Psoas muscle (tissue), 7 donors: ENCODE measurements at regions not wholly inside any gene's neighbourhood (a gene's known extent, or its start where the extent isn't known, plus 50 kb on each side); places are given as distances from the start of the nearest gene placed in this dataset.
"Not testable (repeated sequence)": the region's sequence is repeated elsewhere in the genome, so short reads cannot be mapped to it uniquely, and the experiment has no call there.

Source experiments
- ATAC-seq, 4 donors: fragments of 200-7000 bp; cut with Tn5 transposase; one replicate each; pipeline ENCODE4 v1.9.1; 2020; ENCODE audit warnings: moderate library complexity in 3 of 4, mild to moderate bottlenecking in 2 of 4
- DNase-seq, 2 donors: peaks; one replicate each; pipeline ENCODE4 v3.0.0-alpha.2; 2020
- H3K27ac ChIP-seq: fragments of 200-600 bp; one replicate; pipeline ENCODE4 v1.8.0; 2022
- H3K27me3 ChIP-seq, 3 donors: fragments of 200-600 bp in 1 of 3; one replicate each; pipeline versions ENCODE4 v1.6.1 to v1.8.0; 2013 to 2022; ENCODE audit warnings: low read length in 2 of 3, mild to moderate bottlenecking in 2 of 3, moderate library complexity in 1 of 3; ENCODE audit not compliant: insufficient read depth in 3 of 3
- H3K36me3 ChIP-seq, 2 donors: fragments of 200-600 bp in 1 of 2; one replicate each; pipeline versions ENCODE4 v1.6.1 to v1.8.0; 2013 to 2022; ENCODE audit warnings: low read depth in 1 of 2, mild to moderate bottlenecking in 1 of 2, moderate library complexity in 1 of 2; ENCODE audit not compliant: insufficient read depth in 1 of 2
- H3K4me1 ChIP-seq: fragments of 200-600 bp; one replicate; pipeline ENCODE4 v1.8.0; 2022
- H3K4me3 ChIP-seq: fragments of 200-600 bp; one replicate; pipeline ENCODE4 v1.8.0; 2022; ENCODE audit warnings: mild to moderate bottlenecking
- H3K9me3 ChIP-seq: fragments of 200-600 bp; one replicate; pipeline ENCODE4 v1.8.0; 2022
- CTCF ChIP-seq: fragments of 200-600 bp; IDR thresholded peaks from one replicate; pipeline ENCODE4 v1.8.0; 2022; ENCODE audit warnings: antibody characterized with exemption
- WGBS, 3 donors: extraction: QIAGEN DNeasy Blood & Tissue Kit; methylation state at CpG; one replicate each; pipeline versions ENCODE4 v1.1.6 to v1.1.7; 2013; 5-methylcytosine and 5-hydroxymethylcytosine counted together
- intact Hi-C, 2 donors: fragments of 100-400 bp; cut with DNase I; formaldehyde crosslinking; loops; one replicate each; pipeline versions ENCODE4 v1.11.0 to v1.14.2; 2022
- donor health status: healthy with polysubstance abuse.
- donor health status: DM: no; HTN: no; CAD: no; lungs with moderate emphysema.
- donor health status: Bipolar disorder and iron deficiency.
- donor health status: healthy.
- donor health status: DM: yes; HTN: yes; CAD: no.
- donor health status: DM: no; HTN: no; CAD: no.
- donor health status: DM: yes; HTN: yes; CAD: no.

GRCh38 chr22:23498811-23499798 is 81.0 kb downstream of the IGLL1 start:
- ATAC-seq: no peak
- no peak overlapping the region for H3K27ac ChIP-seq
- DNase-seq: peak in 1 of 2 donors; percentile 49
- H3K4me1 ChIP-seq: no peaks in the 10 kb centered on the region
- no peak overlapping the region for H3K4me3 ChIP-seq
- no peak for TF ChIP-seq CTCF
- no peaks in the 10 kb centered on the region for H3K9me3 ChIP-seq
- WGBS, 3 donors: 53 to 63% (median 54%) methylated on average over 22 of the region's 22 CpGs
- peaks cover 0 to 41% (median 7%) of the 10 kb centered on the region in 3 donors for H3K27me3 ChIP-seq
- intact Hi-C loops: no loop called here
- no peaks in the 10 kb centered on the region for H3K36me3 ChIP-seq

- WGBS, 3 donors: 78 to 88% (median 84%) methylated on average over 6 of the region's 6 CpGs
- intact Hi-C loops, H3K27ac ChIP-seq, DNase-seq, H3K36me3 ChIP-seq, H3K4me3 ChIP-seq, H3K4me1 ChIP-seq, H3K9me3 ChIP-seq, ATAC-seq: not testable (repeated sequence)
- H3K27me3 ChIP-seq: peaks cover 0 to 38% (median 5%) of the 10 kb centered on the region in 3 donors
Observed at GRCh38 chr22:23497889-23498288, 82.2 kb downstream of the IGLL1 start.

GRCh38 chr22:23497016-23497885 is 82.8 kb downstream of the IGLL1 start:
- intact Hi-C loops: no loop called here
- Histone ChIP-seq H3K36me3 (no peaks in the 10 kb centered on the region), H3K9me3 (no peaks in the 10 kb centered on the region), H3K4me1 (no peaks in the 10 kb centered on the region), H3K27me3 (peaks cover 0 to 38% (median 5%) of the 10 kb centered on the region in 3 donors), H3K4me3 (no peak overlapping the region), H3K27ac (no peak overlapping the region)
- DNase-seq (peak in 1 of 2 donors; percentile 21), ATAC-seq (no peak)
- 71 to 85% (median 74%) methylated on average over 6 of the region's 6 CpGs for WGBS, 3 donors
- TF ChIP-seq CTCF: no peak

GRCh38 chr22:23496445-23496833 is 83.7 kb downstream of the IGLL1 start:
- Histone ChIP-seq H3K27ac (no peak overlapping the region), H3K36me3 (no peaks in the 10 kb centered on the region), H3K27me3 (peaks cover 0 to 38% (median 5%) of the 10 kb centered on the region in 3 donors), H3K4me1 (no peaks in the 10 kb centered on the region), H3K4me3 (no peak overlapping the region), H3K9me3 (no peaks in the 10 kb centered on the region)
- no peak for TF ChIP-seq CTCF
- 64 to 78% (median 76%) methylated on average over 3 of the region's 3 CpGs for WGBS, 3 donors
- ATAC-seq (no peak), DNase-seq (no peak)
- intact Hi-C loops: no loop called here
